Cardiac fibroblast (primary cell): ENCODE measurements at regions not wholly inside any gene's neighbourhood (a gene's known extent, or its start where the extent isn't known, plus 50 kb on each side); places are given as distances from the start of the nearest gene placed in this dataset.

Experiments used
- DNase-seq, 2 donors: peaks; one replicate each; pipeline versions ENCODE4 v3.0.0 to v3.0.0-alpha.2; 2010; ENCODE audit warnings: low read depth in 2 of 2
- H3K4me3 ChIP-seq, 2 donors: replicated peaks in 1 of 2; 1 replicate in 1 of 2; 2 replicates in 1 of 2; pipeline ENCODE4 v1.5.1; 2011; ENCODE audit warnings: low read depth in 2 of 2, low read length in 2 of 2, mild to moderate bottlenecking in 2 of 2, moderate library complexity in 1 of 2
- CTCF ChIP-seq: IDR thresholded peaks from one replicate; pipeline ENCODE4 v1.5.1; 2011; ENCODE audit warnings: low read depth, mild to moderate bottlenecking, low read length, inconsistent platforms

GRCh38 chr10:3723766-3724165, 61.2 kb downstream of the KLF6 start:
- no peak overlapping the region for H3K4me3 ChIP-seq
- DNase-seq = peak in 1 of 2 donors; percentile 20
- no peak for TF ChIP-seq CTCF

GRCh38 chr10:3720228-3721019, 64.6 kb downstream of the KLF6 start:
- DNase-seq = peak; percentile 93 to 98
- TF ChIP-seq CTCF = no peak
- no peak overlapping the region for H3K4me3 ChIP-seq

- no peak overlapping the region for H3K4me3 ChIP-seq
- DNase-seq = no peak
- no peak for TF ChIP-seq CTCF
These were observed 65.8 kb downstream of the KLF6 start for GRCh38 chr10:3719024-3719843.

- no peak overlapping the region for H3K4me3 ChIP-seq
- peak; percentile 30 to 32 for DNase-seq
- no peak for TF ChIP-seq CTCF
These were observed 68.9 kb downstream of the KLF6 start for GRCh38 chr10:3716093-3716492.

- TF ChIP-seq CTCF = no peak
- no peak for DNase-seq
These were observed 70.0 kb downstream of the KLF6 start for GRCh38 chr10:3714967-3715366.

GRCh38 chr10:3714531-3714930, 70.5 kb downstream of the KLF6 start:
- DNase-seq = peak in 1 of 2 donors; percentile 14
- no peak for TF ChIP-seq CTCF
- no peak overlapping the region for H3K4me3 ChIP-seq

More at GRCh38 chr10:3714967-3715366, 70.0 kb downstream of the KLF6 start:
- H3K4me3 ChIP-seq = no peak overlapping the region
